ENCODE measurements at regions not wholly inside any gene's neighbourhood (a gene's known extent, or its start where the extent isn't known, plus 50 kb on each side); places are given as distances from the start of the nearest gene placed in this dataset.
"Not testable (repeated sequence)": the region's sequence is repeated elsewhere in the genome, so short reads cannot be mapped to it uniquely, and the experiment has no call there.

GRCh38 chr2:17199741-17200140 lies 318.5 kb downstream of the RAD51AP2 start:
- intact Hi-C loops (cut with DNase I), result no loop called here
- TF ChIP-seq POLR2A (IDR thresholded peaks at IDR 0.05) (no peak), CTCF (IDR thresholded peaks at IDR 0.05) (no peak), POLR2AphosphoS5 (IDR thresholded peaks at IDR 0.05) (no peak), EP300 (IDR thresholded peaks at IDR 0.05) (no peak)
- H3K27ac ChIP-seq, result no peak overlapping the region

GRCh38 chr2:17196380-17196779 lies 321.9 kb downstream of the RAD51AP2 start:
- intact Hi-C loops (cut with DNase I), result no loop called here
- no peak overlapping the region for H3K4me3 ChIP-seq
- H3K9me3 ChIP-seq, result no peaks in the 10 kb centered on the region
- H3K36me3 ChIP-seq, result no peaks in the 10 kb centered on the region
- no peak overlapping the region for H3K27ac ChIP-seq
- no peaks in the 10 kb centered on the region for H3K27me3 ChIP-seq
- TF ChIP-seq POLR2AphosphoS5 (IDR thresholded peaks at IDR 0.05) (no peak), EP300 (IDR thresholded peaks at IDR 0.05) (no peak), CTCF (IDR thresholded peaks at IDR 0.05) (no peak), POLR2A (IDR thresholded peaks at IDR 0.05) (no peak)
- 79% methylated on average over 3 of the region's 3 CpGs for WGBS, 2 donors
- H3K4me1 ChIP-seq, result no peaks in the 10 kb centered on the region
- DNase-seq, result no peak

More at GRCh38 chr2:17199741-17200140, 318.5 kb downstream of the RAD51AP2 start:
- no peaks in the 10 kb centered on the region for H3K9me3 ChIP-seq
- no peaks in the 10 kb centered on the region for H3K27me3 ChIP-seq
- H3K36me3 ChIP-seq, result no peaks in the 10 kb centered on the region
- WGBS, 2 donors, result 70 to 83% methylated on average over 3 of the region's 3 CpGs
- H3K4me3 ChIP-seq, result no peak overlapping the region
- no peaks in the 10 kb centered on the region for H3K4me1 ChIP-seq
- no peak for DNase-seq

- 76 to 88% methylated on average over 5 of the region's 5 CpGs for WGBS, 2 donors
- DNase-seq, result no peak
- H3K4me1 ChIP-seq, result no peaks in the 10 kb centered on the region
- H3K4me3 ChIP-seq, result no peak overlapping the region
- H3K27me3 ChIP-seq, result no peaks in the 10 kb centered on the region
- no peaks in the 10 kb centered on the region for H3K36me3 ChIP-seq
- TF ChIP-seq POLR2AphosphoS5 (IDR thresholded peaks at IDR 0.05) (no peak), CTCF (IDR thresholded peaks at IDR 0.05) (no peak), POLR2A (IDR thresholded peaks at IDR 0.05) (no peak)
- no peak overlapping the region for H3K27ac ChIP-seq
- intact Hi-C loops (cut with DNase I), result no loop called here
- H3K9me3 ChIP-seq, result no peaks in the 10 kb centered on the region
Measured at GRCh38 chr2:17195016-17195415, 323.2 kb downstream of the RAD51AP2 start.

GRCh38 chr2:17194083-17194482 lies 324.2 kb downstream of the RAD51AP2 start:
- TF ChIP-seq CTCF (IDR thresholded peaks at IDR 0.05) (no peak), POLR2A (IDR thresholded peaks at IDR 0.05) (no peak), EP300 (IDR thresholded peaks at IDR 0.05) (no peak), POLR2AphosphoS5 (IDR thresholded peaks at IDR 0.05) (no peak)
- H3K4me1 ChIP-seq, result no peaks in the 10 kb centered on the region
- no peak overlapping the region for H3K27ac ChIP-seq
- H3K36me3 ChIP-seq, result no peaks in the 10 kb centered on the region
- intact Hi-C loops (cut with DNase I), result no loop called here
- WGBS, 2 donors, result 87 to 89% methylated on average over 9 of the region's 9 CpGs
- no peak for DNase-seq
- H3K27me3 ChIP-seq, result no peaks in the 10 kb centered on the region
- no peak overlapping the region for H3K4me3 ChIP-seq
- no peaks in the 10 kb centered on the region for H3K9me3 ChIP-seq

- intact Hi-C loops (cut with DNase I); DNase-seq: not testable (repeated sequence)
Measured at GRCh38 chr2:17193433-17193890, 324.8 kb downstream of the RAD51AP2 start.

More at GRCh38 chr2:17193433-17193890, 324.8 kb downstream of the RAD51AP2 start:
- 96 to 97% methylated on average over 32 of the region's 32 CpGs for WGBS, 2 donors
- not testable (repeated sequence) for H3K27me3 ChIP-seq, H3K27ac ChIP-seq, H3K36me3 ChIP-seq, H3K4me3 ChIP-seq, H3K9me3 ChIP-seq, H3K4me1 ChIP-seq

Data from sigmoid colon (tissue), 6 donors.